GM23338 (cell line): ENCODE measurements at regions not wholly inside any gene's neighbourhood (a gene's known extent, or its start where the extent isn't known, plus 50 kb on each side); places are given as distances from the start of the nearest gene placed in this dataset.

Experiments used
- ATAC-seq: fragments of 200-7000 bp; cut with Tn5 transposase; 3 replicates; pipeline ENCODE4 v1.9.1; 2020
- DNase-seq: peaks from one replicate; pipeline ENCODE4 v3.0.0-alpha.2; 2015; ENCODE audit warnings: low spot score
- H2AFZ ChIP-seq: fragments of 200-600 bp; sonication (generic); 2 replicates; pipeline ENCODE4 v1.8.0; 2016; ENCODE audit warnings: antibody characterized with exemption, mild to moderate bottlenecking, moderate library complexity
- H3F3A ChIP-seq: fragments of 200-600 bp; sonication (generic); replicated peaks from 2 replicates; pipeline ENCODE4 v1.8.0; 2017; ENCODE audit warnings: antibody characterized with exemption, mixed run types, low read depth
- H3K27ac ChIP-seq: fragments of 200-600 bp; sonication (generic); 2 replicates; pipeline ENCODE4 v1.6.1; 2016; ENCODE audit warnings: low read depth
- H3K27me3 ChIP-seq: fragments of 200-600 bp; sonication (generic); 2 replicates; pipeline ENCODE4 v1.8.0; 2016; ENCODE audit warnings: mild to moderate bottlenecking, mixed run types, moderate library complexity; ENCODE audit not compliant: insufficient read depth
- H3K36me3 ChIP-seq: fragments of 200-600 bp; sonication (generic); 2 replicates; pipeline ENCODE4 v1.8.0; 2016; ENCODE audit warnings: mild to moderate bottlenecking; ENCODE audit not compliant: insufficient read depth
- H3K4me1 ChIP-seq: fragments of 200-600 bp; sonication (generic); 2 replicates; pipeline ENCODE4 v1.8.0; 2016; ENCODE audit warnings: mild to moderate bottlenecking, moderate library complexity; ENCODE audit not compliant: insufficient read depth
- H3K4me2 ChIP-seq: fragments of 200-600 bp; sonication (generic); 2 replicates; pipeline ENCODE4 v1.7.1; 2017; ENCODE audit warnings: mixed run types
- H3K4me3 ChIP-seq: fragments of 200-600 bp; sonication (generic); 2 replicates; pipeline ENCODE4 v1.6.1; 2016; ENCODE audit warnings: mixed run types
- H3K79me2 ChIP-seq: fragments of 200-600 bp; sonication (generic); replicated peaks from 2 replicates; pipeline ENCODE4 v1.8.0; 2017; ENCODE audit warnings: mild to moderate bottlenecking; ENCODE audit not compliant: insufficient read depth
- H3K9me2 ChIP-seq: fragments of 200-600 bp; sonication (generic); 2 replicates; pipeline ENCODE4 v1.8.0; 2017; ENCODE audit not compliant: insufficient read depth
- H4K20me1 ChIP-seq: fragments of 200-600 bp; sonication (generic); replicated peaks from 2 replicates; pipeline ENCODE4 v1.8.0; 2017; ENCODE audit warnings: mild to moderate bottlenecking; ENCODE audit not compliant: insufficient read depth
- H3K27ac Mint-ChIP-seq: 2 replicates; pipeline ENCODE4 v1.8.0; 2020; ENCODE audit warnings: inconsistent platforms, mild to moderate bottlenecking, moderate library complexity, mixed read lengths
- H3K27me3 Mint-ChIP-seq: 3 replicates; pipeline ENCODE4 v1.8.0; 2022; ENCODE audit warnings: low read depth, mild to moderate bottlenecking, moderate library complexity, mixed read lengths, inconsistent platforms; ENCODE audit not compliant: insufficient read depth, poor library complexity
- H3K36me3 Mint-ChIP-seq: 3 replicates; pipeline ENCODE4 v1.8.0; 2021; ENCODE audit warnings: low read depth, mild to moderate bottlenecking, inconsistent platforms, moderate library complexity, mixed read lengths
- H3K4me1 Mint-ChIP-seq: 3 replicates; pipeline ENCODE4 v1.8.0; 2020; ENCODE audit warnings: mild to moderate bottlenecking, inconsistent platforms, mixed read lengths
- H3K4me3 Mint-ChIP-seq: 3 replicates; pipeline ENCODE4 v1.8.0; 2021; ENCODE audit warnings: moderate library complexity, mild to moderate bottlenecking, inconsistent platforms, mixed read lengths
- H3K9me3 Mint-ChIP-seq: 3 replicates; pipeline ENCODE4 v1.8.0; 2020; ENCODE audit warnings: moderate library complexity, mild to moderate bottlenecking, inconsistent platforms, mixed read lengths
- CREB1 ChIP-seq: fragments of 250-450 bp; sonication (Bioruptor Pico); IDR thresholded peaks from 2 replicates; pipeline ENCODE4 v1.5.0; 2020; ENCODE audit warnings: low read depth, mild to moderate bottlenecking, moderate library complexity
- EZH2 ChIP-seq: fragments of 200-600 bp; sonication (generic); IDR thresholded peaks from one replicate; pipeline ENCODE4 v1.8.0; 2017; ENCODE audit warnings: antibody characterized with exemption, mild to moderate bottlenecking, low read depth; ENCODE audit not compliant: unreplicated experiment
- EZH2phosphoT487 ChIP-seq: fragments of 200-600 bp; sonication (generic); IDR thresholded peaks from one replicate; pipeline ENCODE4 v1.8.1; 2018; ENCODE audit warnings: antibody characterized with exemption; ENCODE audit not compliant: unreplicated experiment
- JUNB ChIP-seq: IDR thresholded peaks from one replicate; pipeline ENCODE4 v1.6.1; 2016; ENCODE audit warnings: antibody characterized with exemption; ENCODE audit not compliant: unreplicated experiment
- NANOG ChIP-seq: IDR thresholded peaks from 2 replicates; pipeline ENCODE4 v1.6.1; 2016; ENCODE audit warnings: antibody characterized with exemption, borderline replicate concordance
- POLR2AphosphoS5 ChIP-seq: IDR thresholded peaks from 2 replicates; pipeline ENCODE4 v1.6.1; 2016; ENCODE audit warnings: antibody characterized with exemption, low read depth
- STAT1 ChIP-seq: IDR thresholded peaks from one replicate; pipeline ENCODE4 v1.6.1; 2016; ENCODE audit warnings: antibody characterized with exemption; ENCODE audit not compliant: unreplicated experiment
- ZNF114 ChIP-seq: fragments of 250-450 bp; sonication (Bioruptor Pico); IDR thresholded peaks from 2 replicates; pipeline ENCODE4 v1.5.0; 2020; ENCODE audit warnings: mild to moderate bottlenecking, moderate library complexity
- ZNF331 ChIP-seq: fragments of 250-450 bp; sonication (Bioruptor Pico); IDR thresholded peaks from 2 replicates; pipeline ENCODE4 v1.5.0; 2020; ENCODE audit warnings: low read depth, mild to moderate bottlenecking, moderate library complexity
- TF ChIP-seq, protein P1 (sequence below): fragments of 250-450 bp; sonication (Bioruptor Pico); IDR thresholded peaks from 2 replicates; pipeline ENCODE4 v1.5.0; 2020; ENCODE audit warnings: mild to moderate bottlenecking, moderate library complexity
- TF ChIP-seq, protein P2 (sequence below), 2 experiments: fragments of 200-600 bp in 1 of 2; sonication (generic) in 1 of 2; conservative IDR thresholded peaks; 2 replicates each; pipeline versions ENCODE4 v1.5.1 to v1.6.1; 2016 to 2017; ENCODE audit warnings: antibody characterized with exemption in 2 of 2, low read depth in 2 of 2, mild to moderate bottlenecking in 2 of 2, moderate library complexity in 1 of 2
- TF ChIP-seq, protein P3 (sequence below): IDR thresholded peaks from one replicate; pipeline ENCODE4 v1.6.1; 2018; ENCODE audit warnings: antibody characterized with exemption; ENCODE audit not compliant: unreplicated experiment
- TF ChIP-seq, protein P4 (sequence below): IDR thresholded peaks from 2 replicates; pipeline ENCODE4 v1.6.1; 2016; ENCODE audit warnings: antibody characterized with exemption

DNA sequence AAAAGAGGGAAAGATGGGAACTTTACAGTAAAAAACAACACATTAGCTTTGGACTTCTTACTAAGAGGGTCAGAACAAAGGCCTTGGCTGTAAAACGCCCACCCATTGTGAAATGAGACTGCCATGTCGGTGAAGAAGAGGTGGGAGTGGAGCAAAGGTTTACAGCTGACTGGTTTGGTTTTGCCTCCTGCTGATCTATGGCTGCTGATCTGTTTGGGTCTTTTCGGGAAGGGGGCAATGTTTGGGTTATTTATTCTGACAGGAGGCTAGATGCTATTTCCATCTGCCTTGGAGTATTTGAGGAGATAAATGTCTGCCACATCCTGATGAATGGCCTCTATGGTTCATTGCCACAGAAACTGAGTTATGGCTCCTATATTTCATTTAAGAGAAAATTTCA is 408.7 kb downstream of the TLE4 start:
- Mint-ChIP-seq H3K36me3 (no peaks in the 10 kb centered on the region), H3K27ac (no peak overlapping the region), H3K4me1 (peaks cover 10% of the 10 kb centered on the region; the same call in 2 of the 3 replicates), H3K9me3 (no peaks in the 10 kb centered on the region; the same call in 2 of the 3 replicates), H3K27me3 (peaks cover 6% of the 10 kb centered on the region), H3K4me3 (no peak overlapping the region)
- H3F3A ChIP-seq: no peaks in the 10 kb centered on the region
- DNase-seq: no peak
- H2AFZ ChIP-seq: no peak overlapping the region
- TF ChIP-seq, protein P1, sequence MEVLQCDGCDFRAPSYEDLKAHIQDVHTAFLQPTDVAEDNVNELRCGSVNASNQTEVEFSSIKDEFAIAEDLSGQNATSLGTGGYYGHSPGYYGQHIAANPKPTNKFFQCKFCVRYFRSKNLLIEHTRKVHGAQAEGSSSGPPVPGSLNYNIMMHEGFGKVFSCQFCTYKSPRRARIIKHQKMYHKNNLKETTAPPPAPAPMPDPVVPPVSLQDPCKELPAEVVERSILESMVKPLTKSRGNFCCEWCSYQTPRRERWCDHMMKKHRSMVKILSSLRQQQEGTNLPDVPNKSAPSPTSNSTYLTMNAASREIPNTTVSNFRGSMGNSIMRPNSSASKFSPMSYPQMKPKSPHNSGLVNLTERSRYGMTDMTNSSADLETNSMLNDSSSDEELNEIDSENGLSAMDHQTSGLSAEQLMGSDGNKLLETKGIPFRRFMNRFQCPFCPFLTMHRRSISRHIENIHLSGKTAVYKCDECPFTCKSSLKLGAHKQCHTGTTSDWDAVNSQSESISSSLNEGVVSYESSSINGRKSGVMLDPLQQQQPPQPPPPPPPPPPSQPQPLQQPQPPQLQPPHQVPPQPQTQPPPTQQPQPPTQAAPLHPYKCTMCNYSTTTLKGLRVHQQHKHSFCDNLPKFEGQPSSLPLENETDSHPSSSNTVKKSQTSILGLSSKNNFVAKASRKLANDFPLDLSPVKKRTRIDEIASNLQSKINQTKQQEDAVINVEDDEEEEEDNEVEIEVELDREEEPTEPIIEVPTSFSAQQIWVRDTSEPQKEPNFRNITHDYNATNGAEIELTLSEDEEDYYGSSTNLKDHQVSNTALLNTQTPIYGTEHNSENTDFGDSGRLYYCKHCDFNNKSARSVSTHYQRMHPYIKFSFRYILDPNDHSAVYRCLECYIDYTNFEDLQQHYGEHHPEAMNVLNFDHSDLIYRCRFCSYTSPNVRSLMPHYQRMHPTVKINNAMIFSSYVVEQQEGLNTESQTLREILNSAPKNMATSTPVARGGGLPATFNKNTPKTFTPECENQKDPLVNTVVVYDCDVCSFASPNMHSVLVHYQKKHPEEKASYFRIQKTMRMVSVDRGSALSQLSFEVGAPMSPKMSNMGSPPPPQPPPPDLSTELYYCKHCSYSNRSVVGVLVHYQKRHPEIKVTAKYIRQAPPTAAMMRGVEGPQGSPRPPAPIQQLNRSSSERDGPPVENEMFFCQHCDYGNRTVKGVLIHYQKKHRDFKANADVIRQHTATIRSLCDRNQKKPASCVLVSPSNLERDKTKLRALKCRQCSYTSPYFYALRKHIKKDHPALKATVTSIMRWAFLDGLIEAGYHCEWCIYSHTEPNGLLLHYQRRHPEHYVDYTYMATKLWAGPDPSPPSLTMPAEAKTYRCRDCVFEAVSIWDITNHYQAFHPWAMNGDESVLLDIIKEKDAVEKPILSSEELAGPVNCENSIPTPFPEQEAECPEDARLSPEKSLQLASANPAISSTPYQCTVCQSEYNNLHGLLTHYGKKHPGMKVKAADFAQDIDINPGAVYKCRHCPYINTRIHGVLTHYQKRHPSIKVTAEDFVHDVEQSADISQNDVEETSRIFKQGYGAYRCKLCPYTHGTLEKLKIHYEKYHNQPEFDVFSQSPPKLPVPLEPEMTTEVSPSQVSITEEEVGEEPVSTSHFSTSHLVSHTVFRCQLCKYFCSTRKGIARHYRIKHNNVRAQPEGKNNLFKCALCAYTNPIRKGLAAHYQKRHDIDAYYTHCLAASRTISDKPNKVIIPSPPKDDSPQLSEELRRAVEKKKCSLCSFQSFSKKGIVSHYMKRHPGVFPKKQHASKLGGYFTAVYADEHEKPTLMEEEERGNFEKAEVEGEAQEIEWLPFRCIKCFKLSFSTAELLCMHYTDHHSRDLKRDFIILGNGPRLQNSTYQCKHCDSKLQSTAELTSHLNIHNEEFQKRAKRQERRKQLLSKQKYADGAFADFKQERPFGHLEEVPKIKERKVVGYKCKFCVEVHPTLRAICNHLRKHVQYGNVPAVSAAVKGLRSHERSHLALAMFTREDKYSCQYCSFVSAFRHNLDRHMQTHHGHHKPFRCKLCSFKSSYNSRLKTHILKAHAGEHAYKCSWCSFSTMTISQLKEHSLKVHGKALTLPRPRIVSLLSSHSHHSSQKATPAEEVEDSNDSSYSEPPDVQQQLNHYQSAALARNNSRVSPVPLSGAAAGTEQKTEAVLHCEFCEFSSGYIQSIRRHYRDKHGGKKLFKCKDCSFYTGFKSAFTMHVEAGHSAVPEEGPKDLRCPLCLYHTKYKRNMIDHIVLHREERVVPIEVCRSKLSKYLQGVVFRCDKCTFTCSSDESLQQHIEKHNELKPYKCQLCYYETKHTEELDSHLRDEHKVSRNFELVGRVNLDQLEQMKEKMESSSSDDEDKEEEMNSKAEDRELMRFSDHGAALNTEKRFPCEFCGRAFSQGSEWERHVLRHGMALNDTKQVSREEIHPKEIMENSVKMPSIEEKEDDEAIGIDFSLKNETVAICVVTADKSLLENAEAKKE (CRISPR knock-in tag): no peak
- TF ChIP-seq POLR2AphosphoS5: no peak
- TF ChIP-seq, protein P2, sequence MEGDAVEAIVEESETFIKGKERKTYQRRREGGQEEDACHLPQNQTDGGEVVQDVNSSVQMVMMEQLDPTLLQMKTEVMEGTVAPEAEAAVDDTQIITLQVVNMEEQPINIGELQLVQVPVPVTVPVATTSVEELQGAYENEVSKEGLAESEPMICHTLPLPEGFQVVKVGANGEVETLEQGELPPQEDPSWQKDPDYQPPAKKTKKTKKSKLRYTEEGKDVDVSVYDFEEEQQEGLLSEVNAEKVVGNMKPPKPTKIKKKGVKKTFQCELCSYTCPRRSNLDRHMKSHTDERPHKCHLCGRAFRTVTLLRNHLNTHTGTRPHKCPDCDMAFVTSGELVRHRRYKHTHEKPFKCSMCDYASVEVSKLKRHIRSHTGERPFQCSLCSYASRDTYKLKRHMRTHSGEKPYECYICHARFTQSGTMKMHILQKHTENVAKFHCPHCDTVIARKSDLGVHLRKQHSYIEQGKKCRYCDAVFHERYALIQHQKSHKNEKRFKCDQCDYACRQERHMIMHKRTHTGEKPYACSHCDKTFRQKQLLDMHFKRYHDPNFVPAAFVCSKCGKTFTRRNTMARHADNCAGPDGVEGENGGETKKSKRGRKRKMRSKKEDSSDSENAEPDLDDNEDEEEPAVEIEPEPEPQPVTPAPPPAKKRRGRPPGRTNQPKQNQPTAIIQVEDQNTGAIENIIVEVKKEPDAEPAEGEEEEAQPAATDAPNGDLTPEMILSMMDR (conservative IDR thresholded peaks at IDR 0.05; ENCODE audit: low read depth in 2 of 2): no peak
- TF ChIP-seq EZH2: no peak
- no peak for TF ChIP-seq NANOG
- no peak for TF ChIP-seq ZNF114 (CRISPR knock-in tag)
- TF ChIP-seq, protein P3, sequence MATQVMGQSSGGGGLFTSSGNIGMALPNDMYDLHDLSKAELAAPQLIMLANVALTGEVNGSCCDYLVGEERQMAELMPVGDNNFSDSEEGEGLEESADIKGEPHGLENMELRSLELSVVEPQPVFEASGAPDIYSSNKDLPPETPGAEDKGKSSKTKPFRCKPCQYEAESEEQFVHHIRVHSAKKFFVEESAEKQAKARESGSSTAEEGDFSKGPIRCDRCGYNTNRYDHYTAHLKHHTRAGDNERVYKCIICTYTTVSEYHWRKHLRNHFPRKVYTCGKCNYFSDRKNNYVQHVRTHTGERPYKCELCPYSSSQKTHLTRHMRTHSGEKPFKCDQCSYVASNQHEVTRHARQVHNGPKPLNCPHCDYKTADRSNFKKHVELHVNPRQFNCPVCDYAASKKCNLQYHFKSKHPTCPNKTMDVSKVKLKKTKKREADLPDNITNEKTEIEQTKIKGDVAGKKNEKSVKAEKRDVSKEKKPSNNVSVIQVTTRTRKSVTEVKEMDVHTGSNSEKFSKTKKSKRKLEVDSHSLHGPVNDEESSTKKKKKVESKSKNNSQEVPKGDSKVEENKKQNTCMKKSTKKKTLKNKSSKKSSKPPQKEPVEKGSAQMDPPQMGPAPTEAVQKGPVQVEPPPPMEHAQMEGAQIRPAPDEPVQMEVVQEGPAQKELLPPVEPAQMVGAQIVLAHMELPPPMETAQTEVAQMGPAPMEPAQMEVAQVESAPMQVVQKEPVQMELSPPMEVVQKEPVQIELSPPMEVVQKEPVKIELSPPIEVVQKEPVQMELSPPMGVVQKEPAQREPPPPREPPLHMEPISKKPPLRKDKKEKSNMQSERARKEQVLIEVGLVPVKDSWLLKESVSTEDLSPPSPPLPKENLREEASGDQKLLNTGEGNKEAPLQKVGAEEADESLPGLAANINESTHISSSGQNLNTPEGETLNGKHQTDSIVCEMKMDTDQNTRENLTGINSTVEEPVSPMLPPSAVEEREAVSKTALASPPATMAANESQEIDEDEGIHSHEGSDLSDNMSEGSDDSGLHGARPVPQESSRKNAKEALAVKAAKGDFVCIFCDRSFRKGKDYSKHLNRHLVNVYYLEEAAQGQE: no peak
- no peak for TF ChIP-seq EZH2phosphoT487
- TF ChIP-seq, protein P4, sequence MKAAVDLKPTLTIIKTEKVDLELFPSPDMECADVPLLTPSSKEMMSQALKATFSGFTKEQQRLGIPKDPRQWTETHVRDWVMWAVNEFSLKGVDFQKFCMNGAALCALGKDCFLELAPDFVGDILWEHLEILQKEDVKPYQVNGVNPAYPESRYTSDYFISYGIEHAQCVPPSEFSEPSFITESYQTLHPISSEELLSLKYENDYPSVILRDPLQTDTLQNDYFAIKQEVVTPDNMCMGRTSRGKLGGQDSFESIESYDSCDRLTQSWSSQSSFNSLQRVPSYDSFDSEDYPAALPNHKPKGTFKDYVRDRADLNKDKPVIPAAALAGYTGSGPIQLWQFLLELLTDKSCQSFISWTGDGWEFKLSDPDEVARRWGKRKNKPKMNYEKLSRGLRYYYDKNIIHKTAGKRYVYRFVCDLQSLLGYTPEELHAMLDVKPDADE: no peak
- no peak for TF ChIP-seq STAT1
- no peak for TF ChIP-seq JUNB
- no peak for TF ChIP-seq CREB1 (CRISPR knock-in tag)
- no peak for TF ChIP-seq ZNF331 (CRISPR knock-in tag)
- 0 out of 2 replicates have a peak, but pooled peaks cover 4% of the 10 kb centered on the region for H3K9me2 ChIP-seq
- H3K4me1 ChIP-seq: peaks cover 8% of the 10 kb centered on the region
- no peaks in the 10 kb centered on the region for H4K20me1 ChIP-seq
- no peak overlapping the region for H3K4me2 ChIP-seq
- no peaks in the 10 kb centered on the region for H3K27me3 ChIP-seq
- H3K79me2 ChIP-seq: no peaks in the 10 kb centered on the region
- H3K4me3 ChIP-seq: no peak overlapping the region
- ATAC-seq: no peak
- no peaks in the 10 kb centered on the region for H3K36me3 ChIP-seq
- no peak overlapping the region for H3K27ac ChIP-seq
